GM18508 (cell line): ENCODE measurements at regions not wholly inside any gene's neighbourhood (a gene's known extent, or its start where the extent isn't known, plus 50 kb on each side); places are given as distances from the start of the nearest gene placed in this dataset.

ENCODE experiments used
- ATAC-seq: cut with Tn5 transposase; IDR thresholded peaks from one replicate; pipeline ENCODE4 v1.9.1; 2021; ENCODE audit warnings: moderate number of reproducible peaks; ENCODE audit not compliant: insufficient read depth, unreplicated experiment

GRCh38 chr3:99388780-99389179 is 249.6 kb upstream of the COL8A1 start:
- no peak for ATAC-seq

- no peak for ATAC-seq
Measured at GRCh38 chr3:99384596-99384995, 253.8 kb upstream of the COL8A1 start.

DNA sequence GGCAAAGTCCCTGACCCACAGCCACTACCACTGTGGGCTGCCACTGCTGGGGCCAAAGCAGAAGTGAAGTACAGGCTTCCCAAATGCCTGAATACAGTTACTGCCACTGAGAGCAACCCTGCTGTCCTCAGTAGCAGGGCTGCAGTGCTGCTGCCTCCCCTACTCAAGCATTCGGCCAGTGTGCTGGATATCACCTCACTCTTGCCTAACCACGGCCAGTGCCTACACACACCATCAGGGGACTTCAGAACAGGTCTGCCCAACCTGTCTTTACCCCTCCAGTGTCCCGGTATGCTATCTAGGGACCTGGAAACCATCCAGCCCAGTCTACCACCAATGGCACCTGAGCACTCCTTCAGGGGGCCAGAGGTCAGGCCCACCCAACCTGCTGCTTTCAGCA is 261.5 kb upstream of the COL8A1 start:
- ATAC-seq: no peak

DNA sequence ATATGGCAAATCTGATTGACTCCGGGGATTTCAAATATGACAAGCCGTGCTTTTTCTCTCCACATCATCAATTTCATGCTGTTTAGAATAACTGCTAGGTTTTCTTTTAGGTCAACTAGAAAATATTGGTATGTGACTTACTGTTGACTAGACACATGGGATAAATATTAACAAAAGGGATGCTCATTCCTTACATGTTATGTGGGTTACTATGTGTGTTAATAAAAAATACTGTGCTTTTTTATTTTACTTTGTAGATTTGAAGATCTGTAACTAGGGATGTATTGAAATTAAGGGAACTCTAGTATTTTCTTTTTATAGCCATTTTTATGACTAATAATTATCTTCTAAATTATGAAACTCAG is 264.6 kb upstream of the COL8A1 start:
- ATAC-seq: no peak

DNA sequence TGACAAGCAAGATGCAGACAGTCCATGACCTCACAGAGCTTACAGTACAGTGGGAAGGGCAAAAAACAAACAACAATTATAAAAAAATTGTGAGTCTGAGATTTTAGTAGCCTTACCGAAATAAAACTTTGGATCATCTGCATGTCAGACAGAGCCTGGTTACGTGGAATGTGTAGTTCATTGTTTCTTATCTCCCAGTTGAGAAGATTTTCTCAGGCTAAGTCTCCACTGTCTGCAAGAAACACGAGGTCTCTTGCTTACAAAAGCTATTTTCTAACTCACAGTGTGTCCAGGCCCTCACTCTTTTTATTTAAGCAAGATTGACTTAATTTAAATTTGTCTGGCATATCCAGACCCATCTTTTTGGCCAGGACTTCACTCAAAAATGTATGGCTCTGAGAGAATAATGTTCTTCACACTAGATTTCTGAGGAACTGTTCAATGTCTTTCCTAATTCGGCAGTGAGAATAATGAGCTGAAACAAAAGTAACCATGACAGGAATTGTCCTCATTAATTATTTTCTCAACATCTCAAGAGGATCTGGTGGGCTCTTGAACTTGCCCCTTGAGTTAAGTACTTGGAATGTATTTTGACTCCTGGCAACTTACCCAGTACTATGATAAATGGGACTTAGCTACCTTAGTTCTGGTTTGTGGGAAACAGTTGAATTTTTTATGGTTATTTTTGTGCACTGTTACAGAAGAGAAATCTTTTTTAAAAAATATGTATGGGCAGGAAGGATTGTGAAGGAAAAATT is 265.1 kb upstream of the COL8A1 start:
- no peak for ATAC-seq

DNA sequence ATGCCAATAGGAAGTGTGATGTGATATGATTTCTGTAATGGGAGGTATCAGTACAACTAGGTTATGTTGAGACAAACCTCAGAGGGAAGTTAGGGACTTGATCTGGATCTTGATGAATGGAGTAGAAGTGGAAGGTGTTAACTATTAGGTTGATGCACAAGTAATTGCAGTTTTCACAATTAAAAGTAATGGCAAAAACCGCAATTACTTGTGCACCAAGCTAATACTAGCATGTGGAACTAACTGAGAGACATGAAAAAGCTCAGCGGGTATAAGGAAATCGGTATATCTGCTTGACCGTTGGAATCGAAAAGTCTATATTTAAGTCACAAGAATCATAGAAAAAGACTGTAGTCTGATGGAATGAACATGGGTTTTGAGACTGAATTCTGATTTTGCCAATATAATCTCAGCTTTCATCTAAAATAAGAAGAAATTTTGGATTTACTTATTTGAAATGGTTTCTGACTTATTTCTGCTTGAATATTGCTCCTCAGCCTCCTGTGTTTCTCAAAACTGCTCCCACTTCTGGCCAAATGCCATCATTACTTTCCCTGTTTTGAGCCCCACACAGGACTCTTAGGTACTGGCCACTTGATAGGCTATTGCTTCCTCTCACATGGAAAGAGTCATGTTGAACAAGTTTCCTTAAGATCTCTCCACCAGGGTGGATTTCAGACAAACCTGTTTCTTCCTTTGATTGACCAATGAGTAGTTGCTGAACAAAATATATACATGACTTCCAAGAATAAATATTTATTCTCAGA is 271.5 kb upstream of the COL8A1 start:
- ATAC-seq: no peak

DNA sequence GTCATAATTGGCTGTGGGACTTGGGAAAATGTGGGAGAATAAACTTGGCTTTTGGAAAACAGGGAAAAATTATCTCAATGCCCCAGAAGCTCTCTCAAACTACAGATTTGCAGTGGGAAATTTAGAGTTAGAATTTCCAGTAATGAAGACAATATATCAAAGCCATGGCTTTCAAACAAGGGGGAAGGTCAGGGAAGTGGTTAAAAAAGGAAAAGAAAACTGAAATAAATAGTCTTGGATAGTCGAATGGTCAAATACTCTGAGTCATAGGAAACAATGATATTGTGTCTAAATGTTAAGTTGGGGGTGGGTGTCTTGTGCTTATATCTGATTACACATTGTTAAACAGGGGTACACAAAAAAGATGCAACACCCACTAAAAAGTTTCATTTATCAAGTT is 272.4 kb upstream of the COL8A1 start:
- ATAC-seq: no peak

DNA sequence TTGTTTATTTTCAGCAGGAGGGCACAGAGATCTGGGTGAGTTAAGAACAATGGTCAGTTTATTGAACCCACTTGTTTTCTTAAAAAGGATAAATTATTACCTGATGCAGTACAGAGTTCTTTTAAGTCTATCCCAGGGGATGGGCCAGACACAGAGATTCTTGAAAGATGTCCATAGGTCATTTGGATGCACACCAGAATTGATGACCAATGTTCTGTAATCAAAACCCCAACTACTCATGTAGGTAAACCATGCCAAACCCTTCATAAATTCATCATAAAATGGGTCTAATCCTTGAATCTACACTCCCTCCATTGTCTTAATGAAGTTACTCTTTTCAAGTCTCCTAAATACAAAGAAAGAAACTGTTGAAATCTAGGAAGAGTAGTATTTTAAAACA is 273.0 kb upstream of the COL8A1 start:
- ATAC-seq: no peak

DNA sequence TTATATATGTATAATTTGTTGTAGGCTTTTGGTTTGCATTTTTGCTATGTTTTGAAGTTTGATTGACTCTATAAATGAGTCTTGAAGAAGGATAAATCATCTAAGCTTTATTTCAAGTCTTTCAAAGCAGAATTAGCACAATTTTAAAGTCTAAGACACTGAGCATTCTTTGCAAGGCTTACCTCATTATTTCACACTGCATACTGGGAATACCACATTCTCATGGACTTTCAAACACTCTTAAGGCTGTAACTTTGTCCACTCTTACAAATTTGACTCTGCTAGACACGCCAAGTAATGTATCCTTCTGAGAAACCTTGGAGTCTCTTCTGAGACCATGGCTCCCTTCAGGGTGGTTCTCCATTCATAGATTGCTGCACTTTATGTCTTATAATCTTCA is 281.3 kb upstream of the COL8A1 start:
- no peak for ATAC-seq

GRCh38 chr3:99356696-99357095 is 281.7 kb upstream of the COL8A1 start:
- no peak for ATAC-seq

DNA sequence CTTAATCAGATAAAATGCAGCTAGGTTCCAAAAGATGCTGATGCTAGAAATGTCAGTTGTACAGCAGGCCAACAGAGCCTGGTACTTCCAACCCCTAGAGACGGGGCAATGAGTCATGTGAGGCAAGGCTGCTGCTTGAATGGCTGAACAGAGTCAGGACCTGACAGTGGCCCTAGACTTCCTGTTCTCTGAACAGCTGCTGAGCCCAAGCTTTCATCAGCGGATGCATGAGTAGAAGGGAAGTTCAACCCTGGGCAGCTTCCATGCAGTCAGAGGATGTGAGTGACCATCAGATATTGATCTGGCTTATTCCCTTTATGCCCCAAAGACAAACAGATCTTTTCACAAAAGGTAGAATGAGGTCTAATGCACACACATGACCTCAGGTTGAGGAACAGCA is 282.9 kb upstream of the COL8A1 start:
- ATAC-seq: no peak

GRCh38 chr3:99352811-99353210 is 285.6 kb upstream of the COL8A1 start:
- ATAC-seq: no peak

DNA sequence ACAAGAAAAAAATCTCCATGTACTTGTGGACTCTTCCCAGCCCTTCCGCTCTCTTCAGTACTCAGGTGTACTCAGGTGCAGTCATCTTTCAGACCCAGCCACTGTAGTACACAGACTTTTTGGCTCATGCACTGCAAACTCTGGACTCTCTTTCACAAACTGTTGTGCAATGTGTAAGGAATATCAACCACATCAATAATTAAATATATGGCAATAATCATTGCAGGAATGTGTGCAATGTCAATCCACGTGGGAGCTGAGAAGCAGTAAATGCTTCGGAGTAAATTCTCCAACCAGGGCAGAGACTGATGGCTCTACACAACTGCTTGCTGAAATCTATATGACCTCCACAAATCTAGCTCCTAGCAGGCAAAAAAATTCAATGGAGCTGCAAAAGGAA is 287.3 kb upstream of the COL8A1 start:
- no peak for ATAC-seq

GRCh38 chr3:99348451-99348850 is 289.9 kb upstream of the COL8A1 start:
- no peak for ATAC-seq

- no peak for ATAC-seq
Measured at GRCh38 chr3:99344216-99344615, 294.2 kb upstream of the COL8A1 start.

DNA sequence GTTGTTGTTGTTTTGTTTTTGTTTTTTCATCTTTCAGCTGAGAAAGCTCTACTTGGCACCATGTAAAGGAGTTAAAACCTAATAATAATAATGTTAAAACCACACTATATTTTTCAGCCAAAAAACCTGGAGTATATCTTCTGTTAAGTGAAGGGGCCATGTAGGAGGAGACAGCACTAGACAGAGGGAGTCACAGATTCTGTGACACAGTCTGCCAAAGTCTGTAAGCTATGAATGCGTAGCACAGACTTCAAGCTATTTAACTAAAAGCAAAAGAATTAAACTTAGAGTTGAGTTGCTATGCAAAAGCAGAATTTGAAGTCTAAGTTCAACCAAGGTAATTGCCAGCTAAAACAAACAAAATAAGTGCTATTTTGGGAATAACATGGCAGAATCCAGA is 296.0 kb upstream of the COL8A1 start:
- ATAC-seq: no peak

GRCh38 chr3:99339222-99339621 is 299.2 kb upstream of the COL8A1 start:
- no peak for ATAC-seq

GRCh38 chr3:99332718-99333117 is 305.7 kb upstream of the COL8A1 start:
- ATAC-seq: no peak

GRCh38 chr3:99332276-99332675 is 306.1 kb upstream of the COL8A1 start:
- ATAC-seq: no peak

DNA sequence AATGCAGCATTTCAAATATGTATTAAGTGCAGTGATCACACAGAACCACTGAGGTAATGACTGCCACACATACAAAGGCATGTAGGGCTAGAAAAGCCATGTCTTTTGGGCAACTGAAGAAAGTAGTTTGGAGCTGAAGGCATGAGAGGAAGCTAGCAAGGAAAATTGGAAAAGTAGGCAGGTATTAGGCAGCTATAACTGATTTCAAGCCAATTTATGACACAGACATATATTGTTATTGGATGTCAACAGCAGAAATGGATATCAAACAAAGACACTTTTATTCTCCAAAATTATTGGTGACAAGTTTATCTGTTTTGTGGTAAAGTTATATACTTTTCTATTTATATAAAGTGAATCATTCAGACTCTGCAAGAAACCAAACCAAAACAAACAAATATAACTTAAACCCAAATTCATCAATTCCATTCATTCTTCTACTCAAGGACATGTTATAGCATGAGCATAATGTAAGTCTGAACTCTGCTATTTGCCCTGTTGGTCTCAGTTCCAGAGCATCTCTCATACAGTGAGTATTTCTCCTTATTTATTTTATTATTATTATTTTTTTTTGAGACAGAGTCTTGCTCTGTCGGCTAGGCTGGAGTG is 307.4 kb upstream of the COL8A1 start:
- ATAC-seq: no peak

GRCh38 chr3:99330281-99330680 is 308.1 kb upstream of the COL8A1 start:
- no peak for ATAC-seq

DNA sequence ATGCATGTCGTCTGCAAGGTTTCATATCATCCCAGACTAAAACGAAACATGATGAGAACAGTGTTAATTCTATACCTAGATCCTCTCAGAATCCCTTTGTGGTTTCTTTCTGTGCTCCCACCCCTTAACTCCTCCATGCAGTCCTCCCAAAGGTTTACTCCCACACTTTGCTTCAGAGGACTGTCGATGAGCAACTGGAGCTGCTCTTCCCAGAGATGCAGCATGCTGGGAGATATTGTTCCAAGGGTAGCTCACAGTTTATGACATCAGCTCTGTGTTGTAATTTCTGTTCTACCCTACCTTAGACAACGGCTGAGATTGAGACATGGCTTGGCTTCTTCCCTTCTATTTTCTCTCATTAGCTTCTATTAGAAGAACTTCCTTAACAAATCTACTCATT is 313.0 kb upstream of the COL8A1 start:
- no peak for ATAC-seq
